Ramos (cell line): ENCODE measurements at regions not wholly inside any gene's neighbourhood (a gene's known extent, or its start where the extent isn't known, plus 50 kb on each side); places are given as distances from the start of the nearest gene placed in this dataset.

Experiments used
- in situ Hi-C: fragments of 300-500 bp; cut with MboI; formaldehyde crosslinking; loops from one replicate; pipeline ENCODE4 v1.14.3; 2022; ENCODE audit warnings: low sequenced_read_pairs; ENCODE audit not compliant: unreplicated experiment

- in situ Hi-C loops: no loop called here
These were observed 121.2 kb upstream of the GALNT2 start for GRCh38 chr1:229945795-229946194.

GRCh38 chr1:229947968-229948367, 119.1 kb upstream of the GALNT2 start:
- in situ Hi-C loops: no loop called here

- in situ Hi-C loops: no loop called here
These were observed 118.6 kb upstream of the GALNT2 start for GRCh38 chr1:229948438-229948837.

- in situ Hi-C loops: no loop called here
These were observed 117.5 kb upstream of the GALNT2 start for GRCh38 chr1:229949500-229949899.

- in situ Hi-C loops: no loop called here
These were observed 117.0 kb upstream of the GALNT2 start for GRCh38 chr1:229950020-229950419.

- in situ Hi-C loops: no loop called here
These were observed 116.1 kb upstream of the GALNT2 start for GRCh38 chr1:229950908-229951307.

GRCh38 chr1:229951856-229952534, 115.0 kb upstream of the GALNT2 start:
- in situ Hi-C loops: no loop called here

GRCh38 chr1:229952670-229953520, 114.1 kb upstream of the GALNT2 start:
- in situ Hi-C loops: no loop called here

- in situ Hi-C loops: no loop called here
These were observed 113.2 kb upstream of the GALNT2 start for GRCh38 chr1:229953736-229954326.

- in situ Hi-C loops: no loop called here
These were observed 102.8 kb upstream of the GALNT2 start for GRCh38 chr1:229964281-229964680.

- in situ Hi-C loops: no loop called here
These were observed 96.3 kb upstream of the GALNT2 start for GRCh38 chr1:229970714-229971113.

GRCh38 chr1:229971141-229971540, 95.9 kb upstream of the GALNT2 start:
- in situ Hi-C loops: no loop called here

GRCh38 chr1:229972600-229973296, 94.3 kb upstream of the GALNT2 start:
- in situ Hi-C loops: no loop called here

GRCh38 chr1:229973297-229973612, 93.8 kb upstream of the GALNT2 start:
- in situ Hi-C loops: no loop called here

GRCh38 chr1:229975047-229975446, 92.0 kb upstream of the GALNT2 start:
- in situ Hi-C loops: no loop called here

- in situ Hi-C loops: no loop called here
These were observed 87.0 kb upstream of the GALNT2 start for GRCh38 chr1:229980009-229980408.

GRCh38 chr1:229981736-229982135, 85.3 kb upstream of the GALNT2 start:
- in situ Hi-C loops: no loop called here

- in situ Hi-C loops: no loop called here
These were observed 82.6 kb upstream of the GALNT2 start for GRCh38 chr1:229984310-229984991.

- in situ Hi-C loops: no loop called here
These were observed 81.9 kb upstream of the GALNT2 start for GRCh38 chr1:229984992-229985612.

- in situ Hi-C loops: no loop called here
These were observed 81.4 kb upstream of the GALNT2 start for GRCh38 chr1:229985613-229986010.
